ENCODE measurements at regions not wholly inside any gene's neighbourhood (a gene's known extent, or its start where the extent isn't known, plus 50 kb on each side); places are given as distances from the start of the nearest gene placed in this dataset.

GRCh38 chr5:93273176-93273575 is 307.8 kb downstream of the NR2F1-AS1 start:
- no peak for TF ChIP-seq GATA2 (IDR thresholded peaks at IDR 0.05; ENCODE audit: low read depth, low read length)
- no peak for TF ChIP-seq GATA3 (IDR thresholded peaks at IDR 0.05; ENCODE audit: low read depth, low read length)
